MM.1S (cell line): ENCODE measurements at regions not wholly inside any gene's neighbourhood (a gene's known extent, or its start where the extent isn't known, plus 50 kb on each side); places are given as distances from the start of the nearest gene placed in this dataset.

Experiments used
- DNase-seq: peaks from one replicate; pipeline ENCODE4 v3.0.0-alpha.2; 2015
- H2AFZ ChIP-seq: fragments of 300-600 bp; sonication (generic); 2 replicates; pipeline ENCODE4 v1.6.0; 2016; ENCODE audit warnings: antibody characterized with exemption, low read length
- H3F3A ChIP-seq: fragments of 300-600 bp; sonication (generic); 2 replicates; pipeline ENCODE4 v1.6.1; 2016; ENCODE audit warnings: mild to moderate bottlenecking, antibody characterized with exemption, low read length, moderate library complexity, mixed read lengths; ENCODE audit not compliant: insufficient read depth
- H3K27ac ChIP-seq: fragments of 300-600 bp; sonication (generic); 2 replicates; pipeline ENCODE4 v1.5.1; 2016; ENCODE audit warnings: mild to moderate bottlenecking, low read length
- H3K27me3 ChIP-seq: fragments of 300-600 bp; sonication (generic); replicated peaks from 2 replicates; pipeline ENCODE4 v1.6.0; 2016; ENCODE audit warnings: low read length; ENCODE audit not compliant: insufficient read depth
- H3K36me3 ChIP-seq: fragments of 300-600 bp; sonication (generic); replicated peaks from 2 replicates; pipeline ENCODE4 v1.6.1; 2016; ENCODE audit warnings: mild to moderate bottlenecking, low read length, mixed read lengths; ENCODE audit not compliant: insufficient read depth
- H3K4me1 ChIP-seq: fragments of 300-600 bp; sonication (generic); 2 replicates; pipeline ENCODE4 v1.6.1; 2016; ENCODE audit warnings: low read length, mixed read lengths
- H3K4me2 ChIP-seq: fragments of 300-600 bp; sonication (generic); 2 replicates; pipeline ENCODE4 v1.6.0; 2016; ENCODE audit warnings: low read depth, low read length
- H3K4me3 ChIP-seq: fragments of 300-600 bp; sonication (generic); 2 replicates; pipeline ENCODE4 v1.5.1; 2016; ENCODE audit warnings: low read length, mixed read lengths
- H3K79me2 ChIP-seq: fragments of 300-600 bp; sonication (generic); 2 replicates; pipeline ENCODE4 v1.6.1; 2016; ENCODE audit warnings: mixed run types, low read length, mixed read lengths
- H3K9ac ChIP-seq: fragments of 300-600 bp; sonication (generic); 2 replicates; pipeline ENCODE4 v1.6.1; 2016; ENCODE audit warnings: low read length, mixed read lengths
- H3K9me2 ChIP-seq: fragments of 300-600 bp; sonication (generic); replicated peaks from 2 replicates; pipeline ENCODE4 v1.6.1; 2016; ENCODE audit warnings: mild to moderate bottlenecking, low read length, mixed read lengths; ENCODE audit not compliant: insufficient read depth
- H3K9me3 ChIP-seq: fragments of 300-600 bp; sonication (generic); replicated peaks from 2 replicates; pipeline ENCODE4 v1.6.1; 2016; ENCODE audit warnings: mild to moderate bottlenecking, low read length, mixed read lengths; ENCODE audit not compliant: insufficient read depth
- H4K20me1 ChIP-seq: fragments of 300-600 bp; sonication (generic); 2 replicates; pipeline ENCODE4 v1.6.1; 2016; ENCODE audit warnings: mild to moderate bottlenecking, low read length, moderate library complexity, mixed read lengths; ENCODE audit not compliant: insufficient read depth
- EZH2 ChIP-seq: fragments of 300-600 bp; sonication (generic); optimal IDR thresholded peaks from 2 replicates; pipeline ENCODE3; 2017; ENCODE audit warnings: low read depth, mild to moderate bottlenecking, antibody characterized with exemption, low read length, mixed read lengths
- EZH2phosphoT487 ChIP-seq: fragments of 300-600 bp; sonication (generic); IDR thresholded peaks from 2 replicates; pipeline ENCODE4 v1.6.1; 2018; ENCODE audit warnings: antibody characterized with exemption, low read length
- TF ChIP-seq, protein P1 (sequence below): fragments of 300-600 bp; sonication (generic); IDR thresholded peaks from 2 replicates; pipeline ENCODE4 v1.5.1; 2016; ENCODE audit warnings: antibody characterized with exemption, low read length, mixed read lengths

DNA sequence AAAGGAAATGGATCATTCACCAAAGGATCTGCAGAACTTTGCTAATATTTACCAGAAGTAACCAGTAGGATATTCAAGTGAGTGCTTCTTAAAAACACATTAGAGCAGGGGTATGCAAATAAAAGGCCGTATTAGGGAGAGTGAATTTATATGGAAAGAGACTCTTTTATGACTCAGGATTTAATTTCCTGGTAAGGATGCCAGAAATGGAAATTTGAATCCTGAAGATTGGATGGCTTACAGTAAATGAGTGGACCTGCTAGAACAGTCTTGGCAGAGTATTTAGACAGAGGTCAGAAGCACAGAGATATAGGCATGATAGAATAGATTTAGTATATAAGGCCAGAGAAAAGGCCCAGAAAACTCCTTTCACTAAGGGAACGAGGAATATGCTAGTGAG is 201.6 kb downstream of the SLITRK5 start:
- DNase-seq: no peak
- TF ChIP-seq, protein P1, sequence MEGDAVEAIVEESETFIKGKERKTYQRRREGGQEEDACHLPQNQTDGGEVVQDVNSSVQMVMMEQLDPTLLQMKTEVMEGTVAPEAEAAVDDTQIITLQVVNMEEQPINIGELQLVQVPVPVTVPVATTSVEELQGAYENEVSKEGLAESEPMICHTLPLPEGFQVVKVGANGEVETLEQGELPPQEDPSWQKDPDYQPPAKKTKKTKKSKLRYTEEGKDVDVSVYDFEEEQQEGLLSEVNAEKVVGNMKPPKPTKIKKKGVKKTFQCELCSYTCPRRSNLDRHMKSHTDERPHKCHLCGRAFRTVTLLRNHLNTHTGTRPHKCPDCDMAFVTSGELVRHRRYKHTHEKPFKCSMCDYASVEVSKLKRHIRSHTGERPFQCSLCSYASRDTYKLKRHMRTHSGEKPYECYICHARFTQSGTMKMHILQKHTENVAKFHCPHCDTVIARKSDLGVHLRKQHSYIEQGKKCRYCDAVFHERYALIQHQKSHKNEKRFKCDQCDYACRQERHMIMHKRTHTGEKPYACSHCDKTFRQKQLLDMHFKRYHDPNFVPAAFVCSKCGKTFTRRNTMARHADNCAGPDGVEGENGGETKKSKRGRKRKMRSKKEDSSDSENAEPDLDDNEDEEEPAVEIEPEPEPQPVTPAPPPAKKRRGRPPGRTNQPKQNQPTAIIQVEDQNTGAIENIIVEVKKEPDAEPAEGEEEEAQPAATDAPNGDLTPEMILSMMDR: no peak
- TF ChIP-seq EZH2 (no peak), EZH2phosphoT487 (no peak)
- Histone ChIP-seq H3K4me3 (no peak overlapping the region), H3K9me2 (no peaks in the 10 kb centered on the region), H3K36me3 (no peaks in the 10 kb centered on the region), H3K27ac (no peak overlapping the region), H3K4me1 (no peaks in the 10 kb centered on the region), H3K27me3 (no peaks in the 10 kb centered on the region), H3K79me2 (no peaks in the 10 kb centered on the region), H3K4me2 (no peak overlapping the region), H3K9me3 (no peaks in the 10 kb centered on the region), H2AFZ (no peak overlapping the region), H3F3A (no peaks in the 10 kb centered on the region), H4K20me1 (no peaks in the 10 kb centered on the region), H3K9ac (no peak overlapping the region)

GRCh38 chr13:87877477-87877876 is 206.3 kb downstream of the SLITRK5 start:
- H3K36me3 ChIP-seq: no peaks in the 10 kb centered on the region
- no peak overlapping the region for H3K27ac ChIP-seq
- peak; percentile 40 for DNase-seq
- no peaks in the 10 kb centered on the region for H3K79me2 ChIP-seq
- H3K9ac ChIP-seq: no peak overlapping the region
- no peak overlapping the region for H3K4me3 ChIP-seq
- no peak for TF ChIP-seq EZH2
- no peak for TF ChIP-seq EZH2phosphoT487
- TF ChIP-seq, protein P1: no peak
- no peaks in the 10 kb centered on the region for H3K4me1 ChIP-seq
- no peaks in the 10 kb centered on the region for H3F3A ChIP-seq
- H3K9me2 ChIP-seq: no peaks in the 10 kb centered on the region
- H3K9me3 ChIP-seq: no peaks in the 10 kb centered on the region
- no peaks in the 10 kb centered on the region for H3K27me3 ChIP-seq
- H4K20me1 ChIP-seq: no peaks in the 10 kb centered on the region
- no peak overlapping the region for H3K4me2 ChIP-seq
- H2AFZ ChIP-seq: no peak overlapping the region

- Histone ChIP-seq H2AFZ (no peak overlapping the region), H3K27me3 (no peaks in the 10 kb centered on the region), H3F3A (no peaks in the 10 kb centered on the region), H3K9me3 (no peaks in the 10 kb centered on the region), H3K27ac (no peak overlapping the region), H4K20me1 (no peaks in the 10 kb centered on the region), H3K9me2 (no peaks in the 10 kb centered on the region), H3K79me2 (no peaks in the 10 kb centered on the region), H3K4me1 (no peaks in the 10 kb centered on the region), H3K9ac (no peak overlapping the region), H3K36me3 (no peaks in the 10 kb centered on the region), H3K4me2 (no peak overlapping the region), H3K4me3 (no peak overlapping the region)
- DNase-seq: no peak
- TF ChIP-seq EZH2 (no peak), EZH2phosphoT487 (no peak)
- TF ChIP-seq, protein P1: no peak
These were observed 207.5 kb downstream of the SLITRK5 start for GRCh38 chr13:87878706-87879105.
